ENCODE measurements at regions not wholly inside any gene's neighbourhood (a gene's known extent, or its start where the extent isn't known, plus 50 kb on each side); places are given as distances from the start of the nearest gene placed in this dataset.

DNA sequence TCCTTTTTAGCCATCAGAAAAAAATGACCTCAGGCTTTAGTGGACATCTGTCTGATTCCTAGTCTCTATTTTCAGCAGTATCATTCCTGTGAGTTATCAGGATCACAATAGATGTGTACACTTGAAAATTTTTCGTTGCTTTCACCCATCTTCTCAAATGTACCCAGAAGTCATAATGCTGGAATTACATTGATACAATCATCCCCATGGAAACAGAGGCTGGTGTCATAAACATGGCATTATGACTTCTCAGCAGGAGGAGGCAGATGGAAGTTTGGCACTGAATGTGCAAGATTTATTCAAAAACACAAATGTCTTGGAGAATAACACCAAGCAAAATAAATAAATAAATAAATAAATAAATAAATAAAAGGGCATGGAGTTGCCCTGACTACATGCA is 292.5 kb downstream of the PHKB start:
- H3K36me3 Mint-ChIP-seq, result no peaks in the 10 kb centered on the region
- DNase-seq (ENCODE audit: low spot score in 2 of 2, unreplicated experiment in 2 of 2), result no peak
- TF ChIP-seq, protein P1, sequence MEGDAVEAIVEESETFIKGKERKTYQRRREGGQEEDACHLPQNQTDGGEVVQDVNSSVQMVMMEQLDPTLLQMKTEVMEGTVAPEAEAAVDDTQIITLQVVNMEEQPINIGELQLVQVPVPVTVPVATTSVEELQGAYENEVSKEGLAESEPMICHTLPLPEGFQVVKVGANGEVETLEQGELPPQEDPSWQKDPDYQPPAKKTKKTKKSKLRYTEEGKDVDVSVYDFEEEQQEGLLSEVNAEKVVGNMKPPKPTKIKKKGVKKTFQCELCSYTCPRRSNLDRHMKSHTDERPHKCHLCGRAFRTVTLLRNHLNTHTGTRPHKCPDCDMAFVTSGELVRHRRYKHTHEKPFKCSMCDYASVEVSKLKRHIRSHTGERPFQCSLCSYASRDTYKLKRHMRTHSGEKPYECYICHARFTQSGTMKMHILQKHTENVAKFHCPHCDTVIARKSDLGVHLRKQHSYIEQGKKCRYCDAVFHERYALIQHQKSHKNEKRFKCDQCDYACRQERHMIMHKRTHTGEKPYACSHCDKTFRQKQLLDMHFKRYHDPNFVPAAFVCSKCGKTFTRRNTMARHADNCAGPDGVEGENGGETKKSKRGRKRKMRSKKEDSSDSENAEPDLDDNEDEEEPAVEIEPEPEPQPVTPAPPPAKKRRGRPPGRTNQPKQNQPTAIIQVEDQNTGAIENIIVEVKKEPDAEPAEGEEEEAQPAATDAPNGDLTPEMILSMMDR (IDR thresholded peaks at IDR 0.05; ENCODE audit: unreplicated experiment), result no peak
- H3K27me3 Mint-ChIP-seq (ENCODE audit: low read depth), result peaks cover 2% of the 10 kb centered on the region
- no peak overlapping the region for H3K4me3 Mint-ChIP-seq
- H3K9me3 Mint-ChIP-seq, result peaks cover 8% of the 10 kb centered on the region
- no peak overlapping the region for H3K27ac Mint-ChIP-seq
- no peaks in the 10 kb centered on the region for H3K4me1 Mint-ChIP-seq
